ENCODE measurements at regions not wholly inside any gene's neighbourhood (a gene's known extent, or its start where the extent isn't known, plus 50 kb on each side); places are given as distances from the start of the nearest gene placed in this dataset.

DNA sequence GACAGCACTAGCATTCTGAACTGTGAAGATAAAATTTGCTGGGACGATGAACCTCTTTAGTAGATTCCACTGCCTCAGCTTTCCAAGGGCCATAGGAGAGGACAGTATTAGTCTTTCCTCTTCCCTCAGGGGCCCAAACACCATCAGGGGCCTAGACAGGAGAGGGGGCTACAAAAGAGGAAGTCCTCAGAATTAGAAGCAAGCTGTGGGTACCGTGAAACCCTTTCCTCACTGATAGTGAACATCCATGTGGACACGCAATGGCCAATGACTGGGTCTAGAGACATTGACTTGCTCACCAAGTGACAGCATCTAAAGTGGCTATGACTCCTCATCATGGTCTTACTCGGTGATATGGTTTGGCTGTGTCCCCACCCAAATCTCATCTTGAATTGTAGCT, 68.1 kb upstream of the UST start:
- intact Hi-C loops (cut with DNase I), result no loop called here
- H3K36me3 ChIP-seq, result no peaks in the 10 kb centered on the region
- no peak for ATAC-seq
- DNase-seq, result no peak
- H3K27me3 ChIP-seq, result no peaks in the 10 kb centered on the region
- TF ChIP-seq CTCF (IDR thresholded peaks at IDR 0.05), result no peak
- no peak overlapping the region for H3K4me3 ChIP-seq
- WGBS, 2 donors, result 90 to 92% methylated on average over 4 of the region's 4 CpGs
- H3K9me3 ChIP-seq, result peaks cover 0 to 4% (median 0%) of the 10 kb centered on the region in 11 donors
- no peak overlapping the region for H3K27ac ChIP-seq
- H3K4me1 ChIP-seq, result peaks cover 0 to 27% (median 0%) of the 10 kb centered on the region in 9 donors

DNA sequence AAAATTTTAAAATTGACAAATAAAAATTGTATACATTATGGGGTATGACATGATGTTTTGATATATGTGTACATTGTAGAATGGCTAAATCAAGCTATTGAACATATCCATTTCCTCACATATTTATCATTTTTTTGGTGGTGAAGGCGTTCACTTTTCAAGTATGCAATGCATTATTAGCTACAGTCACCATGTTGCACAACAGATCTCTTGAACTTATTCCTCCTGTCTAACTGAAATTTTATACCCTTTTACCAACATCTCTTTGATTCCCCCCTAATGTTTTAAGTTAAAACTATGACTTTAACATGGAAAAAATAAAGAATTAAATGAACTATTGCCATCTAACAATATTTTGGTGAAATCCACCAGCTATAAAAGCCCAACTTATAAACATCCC, 65.2 kb upstream of the UST start:
- peaks cover 0 to 29% (median 0%) of the 10 kb centered on the region in 9 donors for H3K4me1 ChIP-seq
- TF ChIP-seq CTCF (IDR thresholded peaks at IDR 0.05), result no peak
- H3K9me3 ChIP-seq, result no peaks in the 10 kb centered on the region
- no peak overlapping the region for H3K4me3 ChIP-seq
- H3K36me3 ChIP-seq, result no peaks in the 10 kb centered on the region
- no peaks in the 10 kb centered on the region for H3K27me3 ChIP-seq
- intact Hi-C loops (cut with DNase I), result no loop called here
- no peak overlapping the region for H3K27ac ChIP-seq
- ATAC-seq (no peak), DNase-seq (no peak)
- WGBS, 2 donors, result 91 to 97% methylated on average over 1 of the region's 1 CpG

- ATAC-seq (no peak), DNase-seq (no peak)
- WGBS, 2 donors, result 91% methylated on average over 14 of the region's 14 CpGs
- intact Hi-C loops (cut with DNase I), result no loop called here
- Histone ChIP-seq H3K27me3 (no peaks in the 10 kb centered on the region), H3K4me1 (peaks cover 0 to 29% (median 0%) of the 10 kb centered on the region in 9 donors), H3K9me3 (no peaks in the 10 kb centered on the region), H3K36me3 (no peaks in the 10 kb centered on the region), H3K27ac (no peak overlapping the region), H3K4me3 (no peak overlapping the region)
- TF ChIP-seq CTCF (IDR thresholded peaks at IDR 0.05), result no peak
Observed at GRCh38 chr6:148682252-148682651, 64.6 kb upstream of the UST start.

GRCh38 chr6:148682990-148683389, 63.8 kb upstream of the UST start:
- Histone ChIP-seq H3K4me1 (peaks cover 0 to 22% (median 0%) of the 10 kb centered on the region in 9 donors), H3K27ac (peak overlapping the region in 1 of 10 donors; percentile 41), H3K9me3 (no peaks in the 10 kb centered on the region), H3K36me3 (no peaks in the 10 kb centered on the region), H3K4me3 (peak overlapping the region in 1 of 10 donors; percentile 3), H3K27me3 (no peaks in the 10 kb centered on the region)
- DNase-seq (no peak), ATAC-seq (peak in 6 of 8 donors; percentile 16 to 72 (median 46))
- WGBS, 2 donors, result 46 to 48% methylated on average over 5 of the region's 5 CpGs
- no peak for TF ChIP-seq CTCF (IDR thresholded peaks at IDR 0.05)
- intact Hi-C loops (cut with DNase I), result no loop called here

Data from heart right ventricle (tissue), 16 donors.